ENCODE measurements at regions not wholly inside any gene's neighbourhood (a gene's known extent, or its start where the extent isn't known, plus 50 kb on each side); places are given as distances from the start of the nearest gene placed in this dataset.

DNA sequence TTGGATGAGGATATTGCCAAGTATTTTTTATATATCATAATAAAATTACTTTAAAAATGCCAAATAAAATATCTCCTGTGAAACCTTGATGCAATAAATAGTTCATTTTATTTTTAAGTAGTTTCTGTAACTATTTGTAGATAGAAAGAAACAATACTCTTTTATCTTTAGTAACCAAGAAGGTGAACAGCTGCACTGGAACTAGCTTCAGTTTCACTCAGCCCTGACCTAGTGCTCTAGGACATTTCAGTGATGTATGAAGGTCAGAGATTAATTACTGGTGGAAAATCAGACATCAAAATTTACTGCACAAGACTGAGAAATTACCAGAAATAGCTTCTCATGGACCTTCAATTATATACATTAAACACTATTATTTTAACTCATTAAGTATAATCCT, 1305.0 kb downstream of the CNTNAP5 start:
- no peak for TF ChIP-seq CTCF (IDR thresholded peaks at IDR 0.05)
- no peak for TF ChIP-seq EP300 (IDR thresholded peaks at IDR 0.05)
- TF ChIP-seq POLR2AphosphoS5 (IDR thresholded peaks at IDR 0.05) = no peak

Measured in stomach (tissue), 4 donors.